Effector memory CD8-positive, alpha-beta T cell (primary cell): ENCODE measurements at regions not wholly inside any gene's neighbourhood (a gene's known extent, or its start where the extent isn't known, plus 50 kb on each side); places are given as distances from the start of the nearest gene placed in this dataset.
"Not testable (repeated sequence)": the region's sequence is repeated elsewhere in the genome, so short reads cannot be mapped to it uniquely, and the experiment has no call there.

Experiments used
- ATAC-seq: fragments of 150-1000 bp; cut with Tn5 transposase; replicated peaks from 2 replicates; pipeline ENCODE4 v1.10.0; 2021; ENCODE audit warnings: mild to moderate bottlenecking, moderate library complexity
- DNase-seq, 3 experiments: peaks; one replicate each; pipeline ENCODE4 v3.0.0; 2021
- H3K27ac Mint-ChIP-seq, 2 donors: one replicate each; pipeline ENCODE4 v1.8.0; 2022; ENCODE audit warnings: mild to moderate bottlenecking in 2 of 2, mixed read lengths in 2 of 2, moderate library complexity in 2 of 2
- H3K27me3 Mint-ChIP-seq, 2 donors: one replicate each; pipeline ENCODE4 v1.8.0; 2022; ENCODE audit warnings: mixed read lengths in 2 of 2
- H3K36me3 Mint-ChIP-seq: one replicate; pipeline ENCODE4 v1.8.0; 2022; ENCODE audit warnings: mild to moderate bottlenecking, moderate library complexity, mixed read lengths; ENCODE audit not compliant: insufficient read depth
- H3K4me1 Mint-ChIP-seq, 2 donors: one replicate each; pipeline ENCODE4 v1.8.0; 2022; ENCODE audit warnings: low read depth in 2 of 2, mixed read lengths in 2 of 2
- H3K4me3 Mint-ChIP-seq, 2 donors: one replicate each; pipeline ENCODE4 v1.8.0; 2022; ENCODE audit warnings: mild to moderate bottlenecking in 2 of 2, mixed read lengths in 2 of 2, moderate library complexity in 2 of 2
- H3K9me3 Mint-ChIP-seq, 2 donors: one replicate each; pipeline ENCODE4 v1.8.0; 2022; ENCODE audit warnings: mixed read lengths in 2 of 2

- Mint-ChIP-seq H3K27ac (no peak overlapping the region), H3K4me1 (no peaks in the 10 kb centered on the region), H3K27me3 (no peaks in the 10 kb centered on the region), H3K9me3 (peaks cover 0 to 6% of the 10 kb centered on the region in 2 donors), H3K4me3 (no peak overlapping the region), H3K36me3 (no peaks in the 10 kb centered on the region)
- ATAC-seq, result no peak
- DNase-seq, result no peak
Observed at GRCh38 chr3:64806668-64807605, 119.1 kb upstream of the ADAMTS9 start.

DNA sequence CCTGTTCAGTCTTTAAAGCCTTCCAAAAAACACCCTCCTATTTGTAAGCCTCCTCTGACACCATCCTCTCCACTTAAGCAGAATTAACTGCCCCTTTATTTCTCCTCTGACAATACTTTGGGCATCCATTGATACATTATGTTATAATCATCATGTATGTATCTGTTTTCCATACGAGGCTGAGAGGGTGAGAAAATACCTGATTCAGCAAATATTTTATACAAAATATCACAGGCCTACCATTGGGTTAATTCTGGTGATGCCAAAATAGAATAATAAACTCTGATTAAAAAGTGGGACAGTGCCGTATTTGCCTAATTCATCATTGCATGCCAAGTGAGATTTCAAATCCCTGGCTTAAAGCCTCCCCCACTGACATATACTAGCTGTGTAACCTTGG lies 118.2 kb upstream of the ADAMTS9 start:
- Mint-ChIP-seq H3K9me3 (peaks cover 2 to 6% of the 10 kb centered on the region in 2 donors), H3K4me3 (no peak overlapping the region), H3K27me3 (no peaks in the 10 kb centered on the region), H3K36me3 (no peaks in the 10 kb centered on the region), H3K27ac (no peak overlapping the region), H3K4me1 (no peaks in the 10 kb centered on the region)
- DNase-seq (no peak), ATAC-seq (no peak)

DNA sequence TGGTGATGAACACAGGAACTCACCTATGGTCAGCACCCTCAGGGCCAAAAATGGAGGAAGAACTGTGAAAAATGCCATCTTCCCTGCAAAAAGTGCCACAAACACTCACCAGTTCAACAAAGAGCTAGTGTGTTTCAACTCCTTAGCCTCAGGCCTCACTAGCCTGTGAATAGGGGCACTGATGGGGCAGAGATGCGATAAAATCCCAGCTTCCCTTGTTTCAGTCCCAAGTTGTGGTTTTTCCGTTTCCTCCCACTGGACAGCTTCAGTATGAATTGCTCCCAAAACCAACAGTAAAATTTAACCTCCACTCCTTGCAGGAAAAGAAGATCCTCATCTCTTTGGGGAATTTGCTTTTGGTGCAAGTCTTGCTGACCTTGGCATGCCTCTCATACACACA lies 117.4 kb upstream of the ADAMTS9 start:
- ATAC-seq (no peak), DNase-seq (no peak)
- no peak overlapping the region for H3K27ac Mint-ChIP-seq
- H3K36me3 Mint-ChIP-seq, result no peaks in the 10 kb centered on the region
- H3K9me3 Mint-ChIP-seq, result peaks cover 2 to 6% of the 10 kb centered on the region in 2 donors
- H3K27me3 Mint-ChIP-seq, result no peaks in the 10 kb centered on the region
- no peak overlapping the region for H3K4me3 Mint-ChIP-seq
- H3K4me1 Mint-ChIP-seq, result no peaks in the 10 kb centered on the region

- DNase-seq (no peak), ATAC-seq (no peak)
- Mint-ChIP-seq H3K9me3 (peaks cover 2 to 6% of the 10 kb centered on the region in 2 donors), H3K4me3 (no peak overlapping the region), H3K27me3 (no peaks in the 10 kb centered on the region), H3K27ac (no peak overlapping the region), H3K36me3 (no peaks in the 10 kb centered on the region), H3K4me1 (no peaks in the 10 kb centered on the region)
Observed at GRCh38 chr3:64803469-64803868, 115.7 kb upstream of the ADAMTS9 start.

DNA sequence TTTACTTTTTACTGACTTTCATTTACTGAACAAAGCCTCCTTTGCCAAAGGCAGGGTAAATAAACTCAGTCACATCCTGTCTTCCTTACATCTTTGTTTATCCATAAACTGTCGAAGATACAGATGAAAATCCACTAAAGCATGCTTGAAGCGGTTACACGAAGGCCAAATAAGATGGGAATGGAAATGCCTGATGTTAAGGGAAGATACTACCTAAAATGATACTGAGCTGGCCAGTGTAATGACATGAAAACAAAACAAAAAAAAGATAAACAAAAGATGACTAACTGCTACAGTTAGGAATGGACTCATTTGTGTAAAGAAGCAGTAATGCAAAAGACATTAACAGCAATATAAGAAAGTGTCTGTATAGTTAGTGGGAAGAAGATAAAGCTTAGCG lies 114.7 kb upstream of the ADAMTS9 start:
- Mint-ChIP-seq H3K4me1 (no peaks in the 10 kb centered on the region), H3K27ac (no peak overlapping the region), H3K36me3 (no peaks in the 10 kb centered on the region), H3K27me3 (no peaks in the 10 kb centered on the region), H3K9me3 (peaks cover 2 to 6% of the 10 kb centered on the region in 2 donors), H3K4me3 (no peak overlapping the region)
- DNase-seq (no peak), ATAC-seq (no peak)

DNA sequence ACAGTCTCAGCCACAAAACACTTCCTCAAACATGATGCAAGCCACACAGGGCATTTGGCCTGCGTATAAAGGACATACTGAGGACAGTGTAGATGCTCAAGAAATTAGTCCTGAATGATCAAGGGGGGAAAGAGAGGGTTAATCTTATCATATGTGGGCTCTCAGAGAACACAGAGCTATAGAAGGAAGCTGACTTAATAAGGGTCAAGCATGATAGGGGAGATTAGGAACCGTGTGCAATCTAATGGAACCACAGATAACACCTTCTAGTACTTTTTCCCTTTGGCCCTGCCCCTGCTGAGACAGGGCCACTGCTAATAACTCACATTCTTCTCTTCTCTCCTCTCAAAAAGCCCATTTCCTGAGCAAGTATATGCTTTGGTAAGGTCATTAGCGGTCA lies 114.1 kb upstream of the ADAMTS9 start:
- Mint-ChIP-seq H3K27me3 (no peaks in the 10 kb centered on the region), H3K27ac (no peak overlapping the region), H3K4me1 (no peaks in the 10 kb centered on the region), H3K36me3 (no peaks in the 10 kb centered on the region), H3K9me3 (peaks cover 2 to 6% of the 10 kb centered on the region in 2 donors), H3K4me3 (no peak overlapping the region)
- ATAC-seq (no peak), DNase-seq (no peak)

DNA sequence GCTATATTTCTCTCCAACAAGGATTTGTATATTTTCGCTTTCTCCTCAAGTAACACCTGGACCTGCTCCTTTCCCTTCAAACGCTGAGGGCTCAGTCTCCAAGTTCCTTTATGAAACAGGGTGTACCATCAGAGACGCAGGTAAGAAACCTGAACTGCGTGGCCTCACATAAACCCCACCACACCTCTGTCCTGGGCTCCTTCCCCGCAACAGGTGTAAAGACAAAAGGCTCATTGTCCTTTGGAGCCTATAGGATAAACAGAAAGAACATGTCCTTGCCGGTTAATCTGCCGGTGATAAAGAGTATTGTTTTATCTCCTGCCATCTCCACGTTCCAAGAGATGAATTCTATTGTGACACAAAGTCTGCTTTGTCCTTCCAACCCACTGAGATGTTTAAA lies 111.8 kb upstream of the ADAMTS9 start:
- DNase-seq (no peak), ATAC-seq (no peak)
- H3K4me3 Mint-ChIP-seq, result no peak overlapping the region
- H3K36me3 Mint-ChIP-seq, result no peaks in the 10 kb centered on the region
- H3K4me1 Mint-ChIP-seq, result no peaks in the 10 kb centered on the region
- H3K27ac Mint-ChIP-seq, result no peak overlapping the region
- peaks cover 2 to 6% of the 10 kb centered on the region in 2 donors for H3K9me3 Mint-ChIP-seq
- H3K27me3 Mint-ChIP-seq, result no peaks in the 10 kb centered on the region

DNA sequence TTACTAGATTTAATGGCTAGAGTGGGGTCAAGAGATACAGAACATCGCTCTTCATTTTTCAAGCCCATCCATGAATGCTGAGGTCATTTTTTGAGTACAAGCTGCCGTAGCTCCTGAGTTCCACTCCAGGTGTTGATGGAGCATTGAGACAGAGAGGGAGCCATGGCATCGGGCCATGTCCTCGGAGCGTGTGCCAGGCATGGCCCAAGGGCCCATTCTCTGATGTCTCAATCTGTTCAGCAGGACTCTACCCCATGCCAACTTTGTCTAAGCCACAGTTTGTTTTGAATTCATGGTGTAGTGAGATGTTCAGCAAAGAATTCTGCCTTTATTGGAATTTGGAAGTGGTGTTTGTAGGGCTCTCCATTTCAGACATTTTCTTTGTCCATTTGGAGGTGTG lies 110.5 kb upstream of the ADAMTS9 start:
- no peak overlapping the region for H3K27ac Mint-ChIP-seq
- no peaks in the 10 kb centered on the region for H3K27me3 Mint-ChIP-seq
- H3K9me3 Mint-ChIP-seq, result peaks cover 2 to 6% of the 10 kb centered on the region in 2 donors
- no peaks in the 10 kb centered on the region for H3K4me1 Mint-ChIP-seq
- no peaks in the 10 kb centered on the region for H3K36me3 Mint-ChIP-seq
- ATAC-seq (no peak), DNase-seq (no peak)
- no peak overlapping the region for H3K4me3 Mint-ChIP-seq

DNA sequence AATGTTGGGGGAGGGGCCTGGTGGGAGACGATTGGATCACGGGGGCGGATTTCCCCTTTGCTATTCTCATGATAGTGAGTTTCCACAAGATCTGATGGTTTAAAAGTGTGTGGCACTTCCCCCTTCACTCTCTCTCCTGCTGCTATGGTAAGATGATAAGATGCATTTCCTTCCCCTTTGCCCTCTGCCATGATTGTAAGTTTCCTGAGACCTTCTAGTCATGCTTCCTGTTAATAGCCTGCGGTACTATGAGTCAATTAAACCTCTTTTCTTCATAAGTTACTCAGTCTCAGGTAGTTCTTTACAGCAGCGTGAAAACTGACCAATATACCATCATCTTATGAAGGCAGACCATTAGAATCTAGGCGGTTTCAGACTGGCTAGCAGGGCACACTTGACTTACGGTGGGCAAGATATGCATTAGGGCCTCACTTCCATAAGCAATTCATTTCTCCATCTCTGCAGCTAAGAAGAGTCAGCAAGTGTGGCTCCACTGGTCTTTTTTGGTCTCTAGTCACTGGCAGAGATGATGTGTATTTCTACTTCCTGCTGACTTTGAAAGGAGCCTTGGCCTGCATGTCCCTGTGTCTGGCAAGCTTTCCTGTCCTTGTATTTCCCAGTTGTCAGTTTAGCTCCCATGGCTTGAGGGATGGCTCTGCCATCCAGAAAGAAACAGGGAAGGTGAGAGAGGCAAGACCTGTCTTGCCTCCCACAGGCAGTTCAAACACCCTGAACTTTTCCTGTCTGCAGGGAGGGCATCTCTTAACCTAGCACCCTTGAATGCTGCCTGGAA lies 109.0 kb upstream of the ADAMTS9 start:
- no peak for DNase-seq
- H3K27ac Mint-ChIP-seq, result no peak overlapping the region
- ATAC-seq, result no peak

DNA sequence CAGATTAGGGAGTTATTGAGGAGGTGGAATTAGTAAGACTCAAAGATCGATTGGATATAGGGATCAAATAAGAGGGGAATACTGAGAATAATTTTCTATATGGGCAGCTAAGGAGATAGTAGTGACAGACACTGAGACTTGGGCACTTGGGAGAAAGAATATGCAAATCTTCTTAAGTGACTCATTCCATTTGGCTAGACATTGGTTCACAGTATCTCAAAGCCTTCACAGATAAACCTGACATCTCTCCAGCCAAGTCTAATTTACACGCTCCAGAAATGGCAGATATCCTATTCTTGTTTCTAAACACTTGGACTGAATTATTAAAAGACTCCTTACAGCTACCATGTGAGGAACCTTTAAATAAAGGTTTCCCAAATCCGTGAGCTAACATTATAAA lies 104.6 kb upstream of the ADAMTS9 start:
- ATAC-seq, result no peak
- Mint-ChIP-seq H3K4me3 (no peak overlapping the region), H3K27me3 (no peaks in the 10 kb centered on the region), H3K4me1 (no peaks in the 10 kb centered on the region), H3K9me3 (peaks cover 2 to 8% of the 10 kb centered on the region in 2 donors), H3K36me3 (no peaks in the 10 kb centered on the region), H3K27ac (no peak overlapping the region)
- DNase-seq, result no peak

More for the DNA sequence above, 109.0 kb upstream of the ADAMTS9 start:
- Mint-ChIP-seq H3K9me3 (peaks cover 0 to 2% of the 10 kb centered on the region in 2 donors), H3K36me3 (no peaks in the 10 kb centered on the region), H3K27me3 (no peaks in the 10 kb centered on the region), H3K4me1 (no peaks in the 10 kb centered on the region), H3K4me3 (no peak overlapping the region)

DNA sequence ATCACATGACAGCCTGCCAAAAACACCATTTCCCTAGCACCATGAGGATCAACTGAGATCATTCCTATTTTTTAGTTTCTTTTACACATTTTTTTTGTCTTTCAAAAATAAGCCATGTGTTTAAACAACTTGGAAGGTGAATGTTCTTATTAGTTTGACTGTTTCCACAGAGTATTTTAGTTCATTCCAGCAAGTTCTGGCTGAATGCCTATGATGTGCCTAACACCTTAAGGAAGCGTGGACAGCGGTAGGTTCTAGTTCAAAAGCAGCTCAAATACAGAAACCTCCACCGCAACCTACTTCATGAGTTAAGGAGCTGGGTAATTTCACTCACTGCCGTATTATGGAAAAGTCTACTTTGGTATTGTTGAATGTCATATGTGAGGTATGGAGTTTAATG lies 101.3 kb upstream of the ADAMTS9 start:
- no peak for DNase-seq
- H3K4me1 Mint-ChIP-seq, result no peaks in the 10 kb centered on the region
- ATAC-seq, result no peak
- no peak overlapping the region for H3K27ac Mint-ChIP-seq
- no peak overlapping the region for H3K4me3 Mint-ChIP-seq
- no peaks in the 10 kb centered on the region for H3K27me3 Mint-ChIP-seq
- no peaks in the 10 kb centered on the region for H3K36me3 Mint-ChIP-seq
- H3K9me3 Mint-ChIP-seq, result peaks cover 2 to 8% of the 10 kb centered on the region in 2 donors

GRCh38 chr3:64783200-64783599 lies 95.4 kb upstream of the ADAMTS9 start:
- Mint-ChIP-seq H3K9me3 (peaks cover 10 to 12% of the 10 kb centered on the region in 2 donors), H3K27ac (no peak overlapping the region), H3K36me3 (no peaks in the 10 kb centered on the region), H3K27me3 (no peaks in the 10 kb centered on the region), H3K4me1 (no peaks in the 10 kb centered on the region), H3K4me3 (no peak overlapping the region)
- DNase-seq (no peak), ATAC-seq (no peak)

DNA sequence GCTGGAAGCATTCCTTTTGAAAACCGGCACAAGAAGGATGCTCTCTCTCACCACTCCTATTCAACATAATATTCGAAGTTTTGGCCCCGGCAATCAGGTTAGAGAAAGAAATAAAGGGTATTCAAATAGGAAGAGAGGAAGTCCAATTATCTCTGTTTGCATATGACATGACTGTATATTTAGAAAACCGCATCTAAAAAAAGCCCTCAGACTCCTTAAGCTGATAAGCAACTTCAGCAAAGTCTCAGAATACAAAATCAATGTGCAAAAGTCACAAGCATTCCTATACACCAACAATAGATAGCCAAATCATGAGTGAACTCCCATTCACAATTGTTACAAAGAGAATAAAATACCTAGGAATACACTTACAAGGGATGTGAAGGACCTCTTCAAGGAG lies 93.1 kb upstream of the ADAMTS9 start:
- H3K4me3 Mint-ChIP-seq, H3K36me3 Mint-ChIP-seq, H3K27ac Mint-ChIP-seq, H3K27me3 Mint-ChIP-seq, H3K4me1 Mint-ChIP-seq, ATAC-seq, DNase-seq: not testable (repeated sequence)
- H3K9me3 Mint-ChIP-seq, result peaks cover 13 to 16% of the 10 kb centered on the region in 2 donors

GRCh38 chr3:64773137-64773536 lies 85.3 kb upstream of the ADAMTS9 start:
- no peak overlapping the region for H3K4me3 Mint-ChIP-seq
- DNase-seq (no peak), ATAC-seq (no peak)
- no peaks in the 10 kb centered on the region for H3K4me1 Mint-ChIP-seq
- H3K27ac Mint-ChIP-seq, result no peak overlapping the region
- no peaks in the 10 kb centered on the region for H3K36me3 Mint-ChIP-seq
- H3K27me3 Mint-ChIP-seq, result no peaks in the 10 kb centered on the region
- peaks cover under 1 to 13% of the 10 kb centered on the region in 2 donors for H3K9me3 Mint-ChIP-seq
